GM18511 (cell line): ENCODE measurements at regions not wholly inside any gene's neighbourhood (a gene's known extent, or its start where the extent isn't known, plus 50 kb on each side); places are given as distances from the start of the nearest gene placed in this dataset.

ENCODE experiments used
- ATAC-seq: cut with Tn5 transposase; IDR thresholded peaks from one replicate; pipeline ENCODE4 v1.9.1; 2021; ENCODE audit warnings: mild to moderate bottlenecking, moderate library complexity; ENCODE audit not compliant: unreplicated experiment

- no peak for ATAC-seq
These were observed 390.2 kb upstream of the POU3F1 start for GRCh38 chr1:38436749-38437148.

GRCh38 chr1:38436006-38436405, 389.4 kb upstream of the POU3F1 start:
- ATAC-seq: no peak

- ATAC-seq: no peak
These were observed 386.6 kb upstream of the POU3F1 start for GRCh38 chr1:38433084-38433722.

- no peak for ATAC-seq
These were observed 385.2 kb upstream of the POU3F1 start for GRCh38 chr1:38431535-38432376.

GRCh38 chr1:38430949-38431348, 384.4 kb upstream of the POU3F1 start:
- no peak for ATAC-seq

- ATAC-seq: no peak
These were observed 378.1 kb upstream of the POU3F1 start for GRCh38 chr1:38424677-38425076.

- no peak for ATAC-seq
These were observed 374.1 kb upstream of the POU3F1 start for GRCh38 chr1:38420666-38421065.

GRCh38 chr1:38418195-38419030, 371.8 kb upstream of the POU3F1 start:
- ATAC-seq: no peak

GRCh38 chr1:38403667-38404066, 357.1 kb upstream of the POU3F1 start:
- no peak for ATAC-seq

- ATAC-seq: no peak
These were observed 355.7 kb upstream of the POU3F1 start for GRCh38 chr1:38402230-38402815.

- no peak for ATAC-seq
These were observed 350.0 kb upstream of the POU3F1 start for GRCh38 chr1:38396606-38397005.

- no peak for ATAC-seq
These were observed 347.7 kb upstream of the POU3F1 start for GRCh38 chr1:38394303-38394702.

- no peak for ATAC-seq
These were observed 346.3 kb upstream of the POU3F1 start for GRCh38 chr1:38392861-38393260.

- no peak for ATAC-seq
These were observed 334.7 kb upstream of the POU3F1 start for GRCh38 chr1:38381256-38381655.

GRCh38 chr1:38376577-38376976, 330.0 kb upstream of the POU3F1 start:
- no peak for ATAC-seq

- no peak for ATAC-seq
These were observed 328.4 kb upstream of the POU3F1 start for GRCh38 chr1:38375035-38375434.

GRCh38 chr1:38371505-38371844, 324.9 kb upstream of the POU3F1 start:
- no peak for ATAC-seq

- ATAC-seq: no peak
These were observed 324.3 kb upstream of the POU3F1 start for GRCh38 chr1:38370716-38371504.

- no peak for ATAC-seq
These were observed 318.6 kb upstream of the POU3F1 start for GRCh38 chr1:38365242-38365641.

- no peak for ATAC-seq
These were observed 315.0 kb upstream of the POU3F1 start for GRCh38 chr1:38361566-38361965.

GRCh38 chr1:38360807-38361206, 314.2 kb upstream of the POU3F1 start:
- no peak for ATAC-seq
